NT2/D1 (cell line): ENCODE measurements at regions not wholly inside any gene's neighbourhood (a gene's known extent, or its start where the extent isn't known, plus 50 kb on each side); places are given as distances from the start of the nearest gene placed in this dataset.

ENCODE experiments used
- SUZ12 ChIP-seq: IDR thresholded peaks from 2 replicates; pipeline ENCODE4 v1.6.1; 2011; ENCODE audit not compliant: insufficient read length, insufficient read depth; ENCODE audit errors: extremely low read depth
- YY1 ChIP-seq: IDR thresholded peaks from 2 replicates; pipeline ENCODE4 v1.6.1; 2011; ENCODE audit not compliant: insufficient read length, insufficient read depth
- ZNF274 ChIP-seq: IDR thresholded peaks from 2 replicates; pipeline ENCODE4 v1.6.1; 2011; ENCODE audit warnings: mild to moderate bottlenecking, low read depth, low read length

GRCh38 chr19:30722186-30722585 lies 350.0 kb downstream of the ZNF536 start:
- TF ChIP-seq YY1: no peak
- no peak for TF ChIP-seq SUZ12
- TF ChIP-seq ZNF274: no peak
